Gastrocnemius medialis (tissue), 4 donors: ENCODE measurements at regions not wholly inside any gene's neighbourhood (a gene's known extent, or its start where the extent isn't known, plus 50 kb on each side); places are given as distances from the start of the nearest gene placed in this dataset.

ENCODE experiments used
- POLR2A ChIP-seq, 2 donors: fragments of 450-650 bp; IDR thresholded peaks; one replicate each; pipeline ENCODE4 v1.6.1; 2017; ENCODE audit warnings: antibody characterized with exemption in 2 of 2, mild to moderate bottlenecking in 2 of 2, moderate library complexity in 2 of 2
- TF ChIP-seq, protein P1 (sequence below), 5 experiments: fragments of 450-650 bp in 3 of 5; fragments of 200-600 bp in 2 of 5; sonication (generic) in 2 of 5; IDR thresholded peaks in 4 of 5; conservative IDR thresholded peaks in 1 of 5; 1 replicate in 4 of 5; 2 replicates in 1 of 5; pipeline ENCODE4 v1.5.1; 2016 to 2019; ENCODE audit warnings: antibody characterized with exemption in 5 of 5, mild to moderate bottlenecking in 3 of 5, moderate library complexity in 3 of 5

DNA sequence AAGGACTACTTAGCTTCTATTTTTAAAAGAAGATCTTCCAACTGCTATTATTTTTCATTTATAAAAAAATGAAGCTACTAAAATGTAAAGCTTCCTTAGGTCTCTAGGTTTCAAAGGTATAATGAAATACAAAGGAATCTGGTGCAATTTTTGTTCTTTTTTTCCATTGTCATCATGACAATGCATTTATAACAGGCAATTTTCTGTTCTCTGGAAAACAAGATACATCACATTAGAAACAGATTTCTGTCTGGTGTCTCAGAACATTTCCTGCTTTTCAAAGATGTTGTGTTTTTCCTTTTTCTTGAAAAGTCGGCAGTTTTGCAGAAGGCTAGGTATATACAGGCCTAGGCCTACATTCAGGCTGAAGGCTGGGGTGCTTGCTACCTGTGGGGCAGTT lies 63.6 kb upstream of the ATP8A1 start:
- TF ChIP-seq, protein P1, sequence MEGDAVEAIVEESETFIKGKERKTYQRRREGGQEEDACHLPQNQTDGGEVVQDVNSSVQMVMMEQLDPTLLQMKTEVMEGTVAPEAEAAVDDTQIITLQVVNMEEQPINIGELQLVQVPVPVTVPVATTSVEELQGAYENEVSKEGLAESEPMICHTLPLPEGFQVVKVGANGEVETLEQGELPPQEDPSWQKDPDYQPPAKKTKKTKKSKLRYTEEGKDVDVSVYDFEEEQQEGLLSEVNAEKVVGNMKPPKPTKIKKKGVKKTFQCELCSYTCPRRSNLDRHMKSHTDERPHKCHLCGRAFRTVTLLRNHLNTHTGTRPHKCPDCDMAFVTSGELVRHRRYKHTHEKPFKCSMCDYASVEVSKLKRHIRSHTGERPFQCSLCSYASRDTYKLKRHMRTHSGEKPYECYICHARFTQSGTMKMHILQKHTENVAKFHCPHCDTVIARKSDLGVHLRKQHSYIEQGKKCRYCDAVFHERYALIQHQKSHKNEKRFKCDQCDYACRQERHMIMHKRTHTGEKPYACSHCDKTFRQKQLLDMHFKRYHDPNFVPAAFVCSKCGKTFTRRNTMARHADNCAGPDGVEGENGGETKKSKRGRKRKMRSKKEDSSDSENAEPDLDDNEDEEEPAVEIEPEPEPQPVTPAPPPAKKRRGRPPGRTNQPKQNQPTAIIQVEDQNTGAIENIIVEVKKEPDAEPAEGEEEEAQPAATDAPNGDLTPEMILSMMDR (IDR thresholded peaks at IDR 0.05 in 4 of 5, conservative IDR thresholded peaks at IDR 0.05 in 1 of 5) = no peak
- TF ChIP-seq POLR2A (IDR thresholded peaks at IDR 0.05) = no peak
